Esophagus muscularis mucosa (tissue), 4 donors: ENCODE measurements at regions not wholly inside any gene's neighbourhood (a gene's known extent, or its start where the extent isn't known, plus 50 kb on each side); places are given as distances from the start of the nearest gene placed in this dataset.

Source experiments
- EP300 ChIP-seq: sonication (generic); formaldehyde crosslinking; IDR thresholded peaks from one replicate; pipeline ENCODE4 v1.6.1; 2017; ENCODE audit warnings: antibody characterized with exemption
- POLR2A ChIP-seq: fragments of 450-650 bp; IDR thresholded peaks from one replicate; pipeline ENCODE4 v1.6.1; 2017; ENCODE audit warnings: antibody characterized with exemption, moderate library complexity, mild to moderate bottlenecking, low read depth
- POLR2AphosphoS5 ChIP-seq, 2 donors: sonication (generic); formaldehyde crosslinking; IDR thresholded peaks; one replicate each; pipeline ENCODE4 v1.6.1; 2017; ENCODE audit warnings: antibody characterized with exemption in 2 of 2
- TF ChIP-seq, protein P1 (sequence below), 3 experiments: fragments of 200-600 bp in 2 of 3; fragments of 450-650 bp in 1 of 3; sonication (generic) in 2 of 3; IDR thresholded peaks; one replicate each; pipeline ENCODE4 v1.5.1; 2017 to 2019; ENCODE audit warnings: antibody characterized with exemption in 3 of 3, mild to moderate bottlenecking in 2 of 3, moderate library complexity in 1 of 3

DNA sequence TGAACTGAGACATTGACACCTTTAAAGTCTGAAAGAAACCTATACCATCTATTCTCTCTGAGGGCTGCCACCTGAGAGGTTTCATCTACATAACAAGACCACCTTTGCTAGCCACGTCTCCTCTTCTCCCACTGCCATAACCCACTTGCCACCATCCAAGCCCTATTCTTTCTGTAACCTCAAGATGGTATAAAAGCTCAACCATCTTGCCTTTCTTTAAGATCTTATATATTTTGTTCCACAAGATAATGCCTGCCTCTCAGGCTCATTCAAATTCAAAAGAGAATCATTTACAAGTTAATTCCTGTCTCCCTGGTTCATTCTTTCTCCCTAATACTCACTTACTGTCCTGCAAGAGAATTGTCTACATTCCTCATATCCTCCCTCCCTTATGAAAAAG is 192.5 kb downstream of the OTOR start:
- TF ChIP-seq, protein P1, sequence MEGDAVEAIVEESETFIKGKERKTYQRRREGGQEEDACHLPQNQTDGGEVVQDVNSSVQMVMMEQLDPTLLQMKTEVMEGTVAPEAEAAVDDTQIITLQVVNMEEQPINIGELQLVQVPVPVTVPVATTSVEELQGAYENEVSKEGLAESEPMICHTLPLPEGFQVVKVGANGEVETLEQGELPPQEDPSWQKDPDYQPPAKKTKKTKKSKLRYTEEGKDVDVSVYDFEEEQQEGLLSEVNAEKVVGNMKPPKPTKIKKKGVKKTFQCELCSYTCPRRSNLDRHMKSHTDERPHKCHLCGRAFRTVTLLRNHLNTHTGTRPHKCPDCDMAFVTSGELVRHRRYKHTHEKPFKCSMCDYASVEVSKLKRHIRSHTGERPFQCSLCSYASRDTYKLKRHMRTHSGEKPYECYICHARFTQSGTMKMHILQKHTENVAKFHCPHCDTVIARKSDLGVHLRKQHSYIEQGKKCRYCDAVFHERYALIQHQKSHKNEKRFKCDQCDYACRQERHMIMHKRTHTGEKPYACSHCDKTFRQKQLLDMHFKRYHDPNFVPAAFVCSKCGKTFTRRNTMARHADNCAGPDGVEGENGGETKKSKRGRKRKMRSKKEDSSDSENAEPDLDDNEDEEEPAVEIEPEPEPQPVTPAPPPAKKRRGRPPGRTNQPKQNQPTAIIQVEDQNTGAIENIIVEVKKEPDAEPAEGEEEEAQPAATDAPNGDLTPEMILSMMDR (IDR thresholded peaks at IDR 0.05), result no peak
- TF ChIP-seq POLR2A, result no peak
- no peak for TF ChIP-seq POLR2AphosphoS5 (IDR thresholded peaks at IDR 0.05)
- no peak for TF ChIP-seq EP300
